ENCODE measurements at regions not wholly inside any gene's neighbourhood (a gene's known extent, or its start where the extent isn't known, plus 50 kb on each side); places are given as distances from the start of the nearest gene placed in this dataset.

DNA sequence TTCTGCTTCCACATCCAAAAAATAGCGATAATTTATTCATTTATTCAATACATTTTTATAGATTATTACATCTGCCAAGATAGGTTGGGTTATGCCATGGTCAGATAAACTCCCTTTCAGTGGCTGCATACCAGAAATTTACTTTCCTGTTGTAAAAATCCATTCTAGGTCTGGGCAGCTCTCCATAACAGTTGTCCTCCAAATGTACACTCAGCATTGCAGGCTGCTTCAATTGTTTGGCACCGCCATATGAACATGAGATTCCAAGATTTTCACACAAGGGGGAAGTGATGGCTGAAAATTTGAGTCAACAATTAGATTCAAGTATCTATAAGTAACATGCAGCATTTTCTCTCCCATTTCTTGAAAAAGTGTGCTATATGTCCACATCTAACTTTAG is 568.7 kb downstream of the ETV1 start:
- no peaks in the 10 kb centered on the region for H3K9me3 ChIP-seq (ENCODE audit: control insufficient read depth, low read length)
- no peak overlapping the region for H3K4me3 ChIP-seq (ENCODE audit: low read length)
- H3K4me1 ChIP-seq (ENCODE audit: control insufficient read depth, insufficient read depth, low read length): no peaks in the 10 kb centered on the region
- H3K9ac ChIP-seq (ENCODE audit: low read length): no peak overlapping the region
- H3K36me3 ChIP-seq (ENCODE audit: control insufficient read depth, insufficient read depth, low read length): no peaks in the 10 kb centered on the region
- H3K27me3 ChIP-seq (ENCODE audit: control insufficient read depth, insufficient read depth, low read length): no peaks in the 10 kb centered on the region

DNA sequence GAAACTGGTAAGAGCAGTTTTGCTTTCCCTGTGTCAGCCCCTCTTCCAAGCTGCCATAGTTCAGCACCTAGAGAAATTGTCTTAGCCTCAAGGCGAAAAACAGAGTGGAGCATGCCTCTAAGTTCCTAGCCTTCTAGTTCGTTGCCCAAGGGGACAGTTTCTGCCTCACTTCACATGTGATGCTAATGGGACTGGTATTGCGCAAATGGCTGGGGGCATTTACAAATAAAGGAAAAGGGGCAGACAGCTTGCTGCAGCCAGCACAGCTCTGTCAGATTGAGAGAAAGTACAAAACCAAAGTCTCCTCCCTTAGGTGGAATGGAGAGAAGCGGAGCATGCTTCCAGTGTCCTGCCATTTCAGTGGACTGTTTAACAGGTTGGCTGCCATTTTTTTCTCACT is 567.7 kb downstream of the ETV1 start:
- no peak overlapping the region for H3K9ac ChIP-seq (ENCODE audit: low read length)

GRCh38 chr7:13433946-13434345 is 555.5 kb downstream of the ETV1 start:
- Histone ChIP-seq H3K4me3 (ENCODE audit: low read length) (no peak overlapping the region), H3K4me1 (ENCODE audit: control insufficient read depth, insufficient read depth, low read length) (no peaks in the 10 kb centered on the region), H3K9me3 (ENCODE audit: control insufficient read depth, low read length) (no peaks in the 10 kb centered on the region), H3K27me3 (ENCODE audit: control insufficient read depth, insufficient read depth, low read length) (no peaks in the 10 kb centered on the region), H3K36me3 (ENCODE audit: control insufficient read depth, insufficient read depth, low read length) (no peaks in the 10 kb centered on the region), H3K9ac (ENCODE audit: low read length) (no peak overlapping the region)

More for the DNA sequence above, 567.7 kb downstream of the ETV1 start:
- Histone ChIP-seq H3K4me1 (ENCODE audit: control insufficient read depth, insufficient read depth, low read length) (no peaks in the 10 kb centered on the region), H3K27me3 (ENCODE audit: control insufficient read depth, insufficient read depth, low read length) (no peaks in the 10 kb centered on the region), H3K4me3 (ENCODE audit: low read length) (no peak overlapping the region), H3K36me3 (ENCODE audit: control insufficient read depth, insufficient read depth, low read length) (no peaks in the 10 kb centered on the region), H3K9me3 (ENCODE audit: control insufficient read depth, low read length) (no peaks in the 10 kb centered on the region)

DNA sequence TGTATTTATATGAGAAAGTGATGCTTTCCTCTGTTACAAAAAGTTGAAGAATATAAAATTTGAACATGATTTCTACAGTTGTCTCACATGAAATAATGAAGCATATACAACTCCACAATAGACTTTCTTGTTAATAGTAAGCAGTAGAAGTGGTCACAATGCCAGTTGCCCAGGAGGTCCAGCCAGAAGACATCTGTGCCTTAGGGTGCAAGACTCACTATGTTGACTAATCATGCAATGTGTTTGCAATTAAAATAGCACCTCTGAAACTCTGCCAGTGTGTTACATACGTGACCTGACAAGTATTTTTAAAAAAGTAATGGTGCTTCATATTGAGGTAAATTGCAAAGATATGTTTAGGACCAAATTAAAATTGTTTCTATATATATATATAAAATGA is 547.2 kb downstream of the ETV1 start:
- Histone ChIP-seq H3K27me3 (ENCODE audit: control insufficient read depth, insufficient read depth, low read length) (no peaks in the 10 kb centered on the region), H3K4me3 (ENCODE audit: low read length) (no peak overlapping the region), H3K9me3 (ENCODE audit: control insufficient read depth, low read length) (no peaks in the 10 kb centered on the region), H3K9ac (ENCODE audit: low read length) (no peak overlapping the region), H3K4me1 (ENCODE audit: control insufficient read depth, insufficient read depth, low read length) (no peaks in the 10 kb centered on the region), H3K36me3 (ENCODE audit: control insufficient read depth, insufficient read depth, low read length) (no peaks in the 10 kb centered on the region)

DNA sequence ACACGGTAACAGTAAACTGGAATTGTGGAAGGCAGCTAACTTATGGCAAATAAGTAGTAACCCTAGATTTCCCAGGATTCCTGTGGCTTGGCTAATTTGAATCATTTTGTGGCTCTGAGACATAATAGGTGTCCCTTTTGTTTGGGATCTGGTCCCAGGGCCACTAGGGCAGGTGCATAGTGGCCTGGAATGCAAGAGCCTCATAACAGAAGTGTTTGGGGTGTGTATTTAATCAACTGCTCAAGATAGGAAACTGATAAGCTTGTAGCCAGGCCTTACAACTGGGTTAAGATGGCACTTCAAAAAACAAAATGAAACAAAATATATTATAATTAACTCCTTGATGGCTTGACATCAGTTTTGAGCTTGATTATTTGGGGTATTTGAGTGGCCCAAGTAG is 541.8 kb downstream of the ETV1 start:
- Histone ChIP-seq H3K4me1 (ENCODE audit: control insufficient read depth, insufficient read depth, low read length) (no peaks in the 10 kb centered on the region), H3K9ac (ENCODE audit: low read length) (no peak overlapping the region), H3K9me3 (ENCODE audit: control insufficient read depth, low read length) (no peaks in the 10 kb centered on the region), H3K36me3 (ENCODE audit: control insufficient read depth, insufficient read depth, low read length) (no peaks in the 10 kb centered on the region), H3K4me3 (ENCODE audit: low read length) (no peak overlapping the region), H3K27me3 (ENCODE audit: control insufficient read depth, insufficient read depth, low read length) (no peaks in the 10 kb centered on the region)

- Histone ChIP-seq H3K4me3 (ENCODE audit: low read length) (no peak overlapping the region), H3K27me3 (ENCODE audit: control insufficient read depth, insufficient read depth, low read length) (no peaks in the 10 kb centered on the region), H3K9ac (ENCODE audit: low read length) (no peak overlapping the region), H3K36me3 (ENCODE audit: control insufficient read depth, insufficient read depth, low read length) (no peaks in the 10 kb centered on the region), H3K9me3 (ENCODE audit: control insufficient read depth, low read length) (no peaks in the 10 kb centered on the region), H3K4me1 (ENCODE audit: control insufficient read depth, insufficient read depth, low read length) (no peaks in the 10 kb centered on the region)
Measured at GRCh38 chr7:13448243-13448642, 541.2 kb downstream of the ETV1 start.

GRCh38 chr7:13449460-13449859 is 540.0 kb downstream of the ETV1 start:
- Histone ChIP-seq H3K27me3 (ENCODE audit: control insufficient read depth, insufficient read depth, low read length) (no peaks in the 10 kb centered on the region), H3K4me3 (ENCODE audit: low read length) (no peak overlapping the region), H3K36me3 (ENCODE audit: control insufficient read depth, insufficient read depth, low read length) (no peaks in the 10 kb centered on the region), H3K9ac (ENCODE audit: low read length) (no peak overlapping the region), H3K9me3 (ENCODE audit: control insufficient read depth, low read length) (no peaks in the 10 kb centered on the region), H3K4me1 (ENCODE audit: control insufficient read depth, insufficient read depth, low read length) (no peaks in the 10 kb centered on the region)

- Histone ChIP-seq H3K4me1 (ENCODE audit: control insufficient read depth, insufficient read depth, low read length) (no peaks in the 10 kb centered on the region), H3K9ac (ENCODE audit: low read length) (no peak overlapping the region), H3K4me3 (ENCODE audit: low read length) (no peak overlapping the region), H3K27me3 (ENCODE audit: control insufficient read depth, insufficient read depth, low read length) (no peaks in the 10 kb centered on the region), H3K9me3 (ENCODE audit: control insufficient read depth, low read length) (no peaks in the 10 kb centered on the region), H3K36me3 (ENCODE audit: control insufficient read depth, insufficient read depth, low read length) (no peaks in the 10 kb centered on the region)
Measured at GRCh38 chr7:13454916-13455592, 534.4 kb downstream of the ETV1 start.

DNA sequence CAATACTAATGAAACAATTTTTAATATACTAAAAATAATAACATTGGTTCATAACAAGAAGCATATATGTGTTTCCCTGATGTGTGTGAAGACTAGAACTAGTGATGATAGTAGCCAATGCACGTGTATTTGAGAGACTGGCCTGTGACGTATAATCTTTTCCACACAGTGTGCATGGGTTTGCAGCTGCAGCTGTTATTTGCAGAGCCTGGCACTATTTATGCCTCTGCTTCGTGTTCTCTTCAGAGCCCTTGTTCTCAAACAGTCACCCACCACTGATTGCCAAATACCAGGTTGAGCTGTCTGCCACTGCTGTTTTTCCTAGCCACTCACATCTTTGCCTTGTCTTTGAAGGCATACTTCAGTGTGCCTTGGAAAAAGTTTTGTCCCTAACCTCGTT is 531.7 kb downstream of the ETV1 start:
- Histone ChIP-seq H3K9me3 (ENCODE audit: control insufficient read depth, low read length) (no peaks in the 10 kb centered on the region), H3K36me3 (ENCODE audit: control insufficient read depth, insufficient read depth, low read length) (no peaks in the 10 kb centered on the region), H3K4me1 (ENCODE audit: control insufficient read depth, insufficient read depth, low read length) (no peaks in the 10 kb centered on the region), H3K4me3 (ENCODE audit: low read length) (no peak overlapping the region), H3K9ac (ENCODE audit: low read length) (no peak overlapping the region), H3K27me3 (ENCODE audit: control insufficient read depth, insufficient read depth, low read length) (no peaks in the 10 kb centered on the region)

GRCh38 chr7:13466874-13467547 is 522.5 kb downstream of the ETV1 start:
- H3K27me3 ChIP-seq (ENCODE audit: control insufficient read depth, insufficient read depth, low read length): no peaks in the 10 kb centered on the region
- H3K9ac ChIP-seq (ENCODE audit: low read length): no peak overlapping the region
- H3K4me1 ChIP-seq (ENCODE audit: control insufficient read depth, insufficient read depth, low read length): no peaks in the 10 kb centered on the region
- no peaks in the 10 kb centered on the region for H3K9me3 ChIP-seq (ENCODE audit: control insufficient read depth, low read length)
- H3K4me3 ChIP-seq (ENCODE audit: low read length): no peak overlapping the region
- no peaks in the 10 kb centered on the region for H3K36me3 ChIP-seq (ENCODE audit: control insufficient read depth, insufficient read depth, low read length)

- H3K9ac ChIP-seq (ENCODE audit: low read length): no peak overlapping the region
- H3K27me3 ChIP-seq (ENCODE audit: control insufficient read depth, insufficient read depth, low read length): no peaks in the 10 kb centered on the region
- no peak overlapping the region for H3K4me3 ChIP-seq (ENCODE audit: low read length)
- no peaks in the 10 kb centered on the region for H3K9me3 ChIP-seq (ENCODE audit: control insufficient read depth, low read length)
- H3K4me1 ChIP-seq (ENCODE audit: control insufficient read depth, insufficient read depth, low read length): no peaks in the 10 kb centered on the region
- no peaks in the 10 kb centered on the region for H3K36me3 ChIP-seq (ENCODE audit: control insufficient read depth, insufficient read depth, low read length)
Measured at GRCh38 chr7:13476881-13477444, 512.5 kb downstream of the ETV1 start.

GRCh38 chr7:13489386-13489785 is 500.1 kb downstream of the ETV1 start:
- Histone ChIP-seq H3K9me3 (ENCODE audit: control insufficient read depth, low read length) (no peaks in the 10 kb centered on the region), H3K4me1 (ENCODE audit: control insufficient read depth, insufficient read depth, low read length) (no peaks in the 10 kb centered on the region), H3K9ac (ENCODE audit: low read length) (no peak overlapping the region), H3K27me3 (ENCODE audit: control insufficient read depth, insufficient read depth, low read length) (no peaks in the 10 kb centered on the region), H3K4me3 (ENCODE audit: low read length) (no peak overlapping the region), H3K36me3 (ENCODE audit: control insufficient read depth, insufficient read depth, low read length) (no peaks in the 10 kb centered on the region)
